ENCODE measurements at regions not wholly inside any gene's neighbourhood (a gene's known extent, or its start where the extent isn't known, plus 50 kb on each side); places are given as distances from the start of the nearest gene placed in this dataset.

DNA sequence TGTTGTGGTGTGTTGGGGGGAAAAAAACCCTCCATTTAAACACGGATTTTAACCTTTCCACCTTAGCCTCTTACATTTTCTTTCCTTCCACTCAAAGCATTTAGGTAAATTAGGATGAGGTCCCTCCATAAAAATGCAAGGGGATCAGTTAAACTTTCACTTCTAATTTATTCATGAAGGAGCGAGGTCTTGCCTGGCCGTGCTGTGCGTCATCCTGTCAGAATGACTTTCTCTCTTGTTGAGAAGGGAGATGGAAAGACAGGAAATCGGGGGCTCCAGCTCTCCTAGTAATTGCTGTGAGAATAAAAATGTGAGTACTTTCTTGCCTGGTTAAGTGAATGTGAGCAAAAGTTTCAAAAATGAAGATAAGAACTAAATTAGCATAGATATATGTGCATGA, 962.3 kb upstream of the NR2F2 start:
- Histone ChIP-seq H3K27me3 (ENCODE audit: insufficient read depth, low read length, poor library complexity, severe bottlenecking) (no peaks in the 10 kb centered on the region), H3F3A (ENCODE audit: low read depth) (no peaks in the 10 kb centered on the region), H3K4me2 (ENCODE audit: low read depth, low read length, poor library complexity, severe bottlenecking) (no peak overlapping the region), H3K9ac (ENCODE audit: low read depth, low read length, poor library complexity, severe bottlenecking) (no peak overlapping the region), H4K20me1 (ENCODE audit: insufficient read depth, low read length, poor library complexity, severe bottlenecking) (no peaks in the 10 kb centered on the region), H3K4me1 (ENCODE audit: insufficient read depth, low read length, poor library complexity, severe bottlenecking) (no peaks in the 10 kb centered on the region), H2AFZ (ENCODE audit: low read length) (no peak overlapping the region), H3K36me3 (ENCODE audit: insufficient read depth, low read length) (no peaks in the 10 kb centered on the region), H3K9me2 (replicated peaks; ENCODE audit: low read depth, low read length) (no peaks in the 10 kb centered on the region), H3K4me3 (ENCODE audit: low read length, poor library complexity, severe bottlenecking) (no peak overlapping the region), H3K79me2 (ENCODE audit: insufficient read depth, low read length) (no peaks in the 10 kb centered on the region), H3K9me3 (ENCODE audit: insufficient read depth, low read depth, low read length) (no peaks in the 10 kb centered on the region)
- TF ChIP-seq, protein P1, sequence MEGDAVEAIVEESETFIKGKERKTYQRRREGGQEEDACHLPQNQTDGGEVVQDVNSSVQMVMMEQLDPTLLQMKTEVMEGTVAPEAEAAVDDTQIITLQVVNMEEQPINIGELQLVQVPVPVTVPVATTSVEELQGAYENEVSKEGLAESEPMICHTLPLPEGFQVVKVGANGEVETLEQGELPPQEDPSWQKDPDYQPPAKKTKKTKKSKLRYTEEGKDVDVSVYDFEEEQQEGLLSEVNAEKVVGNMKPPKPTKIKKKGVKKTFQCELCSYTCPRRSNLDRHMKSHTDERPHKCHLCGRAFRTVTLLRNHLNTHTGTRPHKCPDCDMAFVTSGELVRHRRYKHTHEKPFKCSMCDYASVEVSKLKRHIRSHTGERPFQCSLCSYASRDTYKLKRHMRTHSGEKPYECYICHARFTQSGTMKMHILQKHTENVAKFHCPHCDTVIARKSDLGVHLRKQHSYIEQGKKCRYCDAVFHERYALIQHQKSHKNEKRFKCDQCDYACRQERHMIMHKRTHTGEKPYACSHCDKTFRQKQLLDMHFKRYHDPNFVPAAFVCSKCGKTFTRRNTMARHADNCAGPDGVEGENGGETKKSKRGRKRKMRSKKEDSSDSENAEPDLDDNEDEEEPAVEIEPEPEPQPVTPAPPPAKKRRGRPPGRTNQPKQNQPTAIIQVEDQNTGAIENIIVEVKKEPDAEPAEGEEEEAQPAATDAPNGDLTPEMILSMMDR (conservative IDR thresholded peaks at IDR 0.05; ENCODE audit: low read length) = no peak
- TF ChIP-seq EZH2phosphoT487 (IDR thresholded peaks at IDR 0.05; ENCODE audit: borderline replicate concordance) = no peak

DNA sequence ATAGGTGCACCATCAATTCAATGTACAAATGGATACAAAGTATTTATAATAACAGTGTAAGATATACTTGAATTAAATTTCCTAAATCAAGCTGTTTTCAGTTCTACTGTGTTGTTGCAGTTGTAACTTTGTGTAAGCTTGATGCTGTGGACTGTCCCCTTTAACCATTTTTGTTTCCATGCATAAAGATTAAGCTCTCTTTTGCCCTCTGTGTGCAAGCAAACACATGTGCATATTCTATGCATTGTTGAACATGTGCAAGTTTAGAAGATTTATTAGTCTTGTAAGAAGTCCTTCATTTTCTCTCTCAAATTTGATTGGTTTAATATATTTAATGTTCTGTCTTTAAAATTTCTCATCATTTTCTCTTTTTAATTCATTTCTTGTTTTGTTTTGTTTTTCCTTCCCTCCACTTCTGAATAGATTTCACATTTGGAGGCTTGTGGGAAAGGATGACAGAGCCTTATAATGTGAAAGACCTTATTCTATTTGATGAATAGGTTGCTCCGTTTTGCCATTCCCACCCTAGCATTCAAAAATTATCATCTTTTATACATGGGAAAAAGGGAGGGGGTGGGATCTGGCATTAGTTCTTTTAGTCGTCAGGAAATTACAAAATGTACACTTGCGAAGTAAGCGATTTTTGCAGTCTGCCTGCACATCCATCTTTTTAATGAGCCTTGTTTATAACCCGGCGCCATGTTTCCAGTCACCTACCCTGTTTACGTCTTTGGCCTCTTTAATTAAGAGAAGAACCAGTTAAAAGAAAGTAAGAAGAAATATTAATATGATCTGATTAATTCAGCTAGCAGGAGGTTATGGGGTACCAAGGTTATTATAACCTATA, 961.5 kb upstream of the NR2F2 start:
- Histone ChIP-seq H3K4me1 (ENCODE audit: insufficient read depth, low read length, poor library complexity, severe bottlenecking) (no peaks in the 10 kb centered on the region), H4K20me1 (ENCODE audit: insufficient read depth, low read length, poor library complexity, severe bottlenecking) (no peaks in the 10 kb centered on the region), H3F3A (ENCODE audit: low read depth) (no peaks in the 10 kb centered on the region), H3K9me3 (ENCODE audit: insufficient read depth, low read depth, low read length) (no peaks in the 10 kb centered on the region), H3K9ac (ENCODE audit: low read depth, low read length, poor library complexity, severe bottlenecking) (no peak overlapping the region), H3K27me3 (ENCODE audit: insufficient read depth, low read length, poor library complexity, severe bottlenecking) (no peaks in the 10 kb centered on the region), H3K4me2 (ENCODE audit: low read depth, low read length, poor library complexity, severe bottlenecking) (no peak overlapping the region), H3K4me3 (ENCODE audit: low read length, poor library complexity, severe bottlenecking) (no peak overlapping the region), H3K9me2 (replicated peaks; ENCODE audit: low read depth, low read length) (no peaks in the 10 kb centered on the region), H3K79me2 (ENCODE audit: insufficient read depth, low read length) (no peaks in the 10 kb centered on the region), H3K36me3 (ENCODE audit: insufficient read depth, low read length) (no peaks in the 10 kb centered on the region), H2AFZ (ENCODE audit: low read length) (no peak overlapping the region)
- TF ChIP-seq, protein P1 (conservative IDR thresholded peaks at IDR 0.05; ENCODE audit: low read length) = no peak
- no peak for TF ChIP-seq EZH2phosphoT487 (IDR thresholded peaks at IDR 0.05; ENCODE audit: borderline replicate concordance)

DNA sequence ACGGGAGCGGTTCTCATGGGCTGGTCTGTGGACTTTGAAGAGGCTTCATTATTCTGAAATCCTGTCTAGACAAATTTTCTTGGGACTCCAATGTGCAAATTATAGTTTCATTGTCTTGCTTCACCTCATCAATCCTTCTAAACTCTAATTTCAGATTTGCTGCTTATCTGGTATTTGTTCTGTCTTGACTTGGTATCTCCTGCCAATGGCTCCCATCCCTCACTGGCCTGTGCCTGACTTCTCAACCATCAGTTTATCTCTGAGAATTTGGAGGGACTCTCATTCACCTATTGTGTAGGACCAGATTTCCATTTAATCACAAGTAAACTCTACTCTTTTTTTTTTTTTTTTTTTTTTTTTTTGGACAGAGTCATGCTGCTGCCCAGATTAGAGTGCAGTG, 960.2 kb upstream of the NR2F2 start:
- Histone ChIP-seq H3K4me1 (ENCODE audit: insufficient read depth, low read length, poor library complexity, severe bottlenecking) (no peaks in the 10 kb centered on the region), H3K36me3 (ENCODE audit: insufficient read depth, low read length) (no peaks in the 10 kb centered on the region), H3K79me2 (ENCODE audit: insufficient read depth, low read length) (no peaks in the 10 kb centered on the region), H3K4me2 (ENCODE audit: low read depth, low read length, poor library complexity, severe bottlenecking) (no peak overlapping the region), H3K9me2 (replicated peaks; ENCODE audit: low read depth, low read length) (no peaks in the 10 kb centered on the region), H2AFZ (ENCODE audit: low read length) (no peak overlapping the region), H3F3A (ENCODE audit: low read depth) (no peaks in the 10 kb centered on the region), H3K9ac (ENCODE audit: low read depth, low read length, poor library complexity, severe bottlenecking) (no peak overlapping the region), H3K27me3 (ENCODE audit: insufficient read depth, low read length, poor library complexity, severe bottlenecking) (no peaks in the 10 kb centered on the region), H3K4me3 (ENCODE audit: low read length, poor library complexity, severe bottlenecking) (no peak overlapping the region), H4K20me1 (ENCODE audit: insufficient read depth, low read length, poor library complexity, severe bottlenecking) (no peaks in the 10 kb centered on the region), H3K9me3 (ENCODE audit: insufficient read depth, low read depth, low read length) (no peaks in the 10 kb centered on the region)
- TF ChIP-seq, protein P1 (conservative IDR thresholded peaks at IDR 0.05; ENCODE audit: low read length) = no peak
- no peak for TF ChIP-seq EZH2phosphoT487 (IDR thresholded peaks at IDR 0.05; ENCODE audit: borderline replicate concordance)
